CD4-positive, CD25-positive, alpha-beta regulatory T cell (primary cell): ENCODE measurements at regions not wholly inside any gene's neighbourhood (a gene's known extent, or its start where the extent isn't known, plus 50 kb on each side); places are given as distances from the start of the nearest gene placed in this dataset.
A peak's percentile ranks its signal among the peaks of the same experiment; 100 is the strongest.

Experiments used
- ATAC-seq, 2 donors: fragments of 150-1000 bp; cut with Tn5 transposase; one replicate each; pipeline ENCODE4 v1.10.0; 2021; ENCODE audit warnings: low read depth in 2 of 2, moderate number of reproducible peaks in 2 of 2, moderate library complexity in 1 of 2
- DNase-seq, 3 donors: peaks; one replicate each; pipeline versions ENCODE4 v3.0.0 to v3.0.0-alpha.2; 2012 to 2022; ENCODE audit warnings: mixed read lengths in 1 of 3
- H3K27ac ChIP-seq: one replicate; pipeline ENCODE4 v1.7.0; 2013; ENCODE audit warnings: mild to moderate bottlenecking, low read length; ENCODE audit not compliant: insufficient read depth, poor library complexity, severe bottlenecking
- H3K27me3 ChIP-seq: one replicate; pipeline ENCODE4 v1.7.0; 2013; ENCODE audit warnings: low read length; ENCODE audit not compliant: control insufficient read depth, insufficient read depth
- H3K36me3 ChIP-seq: one replicate; pipeline ENCODE4 v1.7.0; 2013; ENCODE audit warnings: mild to moderate bottlenecking, low read length, moderate library complexity; ENCODE audit not compliant: control insufficient read depth, insufficient read depth
- H3K4me1 ChIP-seq: 2 replicates; pipeline ENCODE4 v1.7.0; 2013; ENCODE audit warnings: mild to moderate bottlenecking, low read length; ENCODE audit not compliant: insufficient read depth, control insufficient read depth, poor library complexity, severe bottlenecking
- H3K4me3 ChIP-seq: one replicate; pipeline ENCODE4 v1.7.0; 2013; ENCODE audit warnings: low read depth, mild to moderate bottlenecking, low read length, moderate library complexity
- H3K9me3 ChIP-seq, 2 experiments: 1 replicate in 1 of 2; 2 replicates in 1 of 2; pipeline ENCODE4 v1.7.0; 2013; ENCODE audit warnings: low read length in 2 of 2, mild to moderate bottlenecking in 1 of 2, moderate library complexity in 1 of 2; ENCODE audit not compliant: control insufficient read depth in 2 of 2
- H3K27ac Mint-ChIP-seq, 3 donors: one replicate each; pipeline ENCODE4 v1.8.0; 2020 to 2022; ENCODE audit warnings: mild to moderate bottlenecking in 3 of 3, mixed read lengths in 3 of 3, moderate library complexity in 2 of 3
- H3K27me3 Mint-ChIP-seq: one replicate; pipeline ENCODE4 v1.8.0; 2022; ENCODE audit warnings: mild to moderate bottlenecking, mixed read lengths
- H3K36me3 Mint-ChIP-seq: one replicate; pipeline ENCODE4 v1.8.0; 2020; ENCODE audit warnings: mixed read lengths
- H3K4me1 Mint-ChIP-seq, 4 donors: one replicate each; pipeline ENCODE4 v1.8.0; 2020 to 2022; ENCODE audit warnings: mixed read lengths in 4 of 4, mild to moderate bottlenecking in 1 of 4
- H3K4me3 Mint-ChIP-seq, 4 donors: one replicate each; pipeline ENCODE4 v1.8.0; 2020 to 2022; ENCODE audit warnings: mild to moderate bottlenecking in 4 of 4, mixed read lengths in 4 of 4, moderate library complexity in 3 of 4
- H3K9me3 Mint-ChIP-seq, 7 donors: one replicate each; pipeline ENCODE4 v1.8.0; 2020 to 2022; ENCODE audit warnings: mixed read lengths in 7 of 7, mild to moderate bottlenecking in 3 of 7, moderate library complexity in 2 of 7

DNA sequence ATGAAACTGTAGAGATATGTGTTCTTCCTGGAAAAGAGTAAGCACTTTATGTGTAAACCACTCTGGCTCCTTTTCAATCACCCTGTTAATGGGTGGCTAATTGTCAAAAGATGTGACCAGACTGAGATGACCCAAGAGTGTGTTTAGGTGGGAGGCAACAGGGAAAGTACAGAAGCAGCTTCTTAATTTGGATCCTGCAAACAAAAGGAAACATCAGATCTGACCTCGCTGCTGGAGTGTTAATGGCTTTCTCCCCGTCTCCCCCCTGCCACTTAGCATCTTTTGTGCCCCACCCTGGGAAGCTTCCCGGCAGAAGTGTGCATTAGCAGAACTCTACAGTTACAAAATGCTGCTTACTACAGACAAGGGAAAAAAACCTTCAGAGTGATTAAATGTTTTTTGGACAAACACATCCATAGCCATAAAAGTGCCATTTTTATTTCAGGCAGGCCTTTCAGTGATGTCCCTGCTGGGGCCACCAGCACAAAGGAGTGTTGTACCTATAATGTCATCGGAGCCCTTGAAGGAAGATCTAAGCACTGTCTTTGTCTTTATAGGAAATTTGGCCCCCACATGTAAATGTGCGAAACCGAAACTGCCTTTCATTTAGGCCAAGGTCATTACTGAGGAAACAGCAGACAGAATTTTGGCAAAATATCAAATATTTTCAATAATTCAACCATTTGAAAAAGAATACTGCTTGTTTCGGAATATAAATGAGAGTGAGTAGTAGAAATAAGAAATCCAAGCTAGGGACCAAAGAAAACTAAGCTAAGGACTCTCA is 311.0 kb downstream of the WDR72 start:
- no peaks in the 10 kb centered on the region for H3K4me1 ChIP-seq
- peaks cover 0 to 2% (median 0%) of the 10 kb centered on the region in 7 donors for H3K9me3 Mint-ChIP-seq
- no peaks in the 10 kb centered on the region for H3K36me3 ChIP-seq
- no peaks in the 10 kb centered on the region for H3K9me3 ChIP-seq
- peaks cover 4% of the 10 kb centered on the region for H3K27me3 Mint-ChIP-seq
- H3K4me3 Mint-ChIP-seq, result no peak overlapping the region
- H3K27ac ChIP-seq, result no peak overlapping the region
- no peaks in the 10 kb centered on the region for H3K36me3 Mint-ChIP-seq
- no peaks in the 10 kb centered on the region for H3K27me3 ChIP-seq
- no peak for DNase-seq
- no peaks in the 10 kb centered on the region for H3K4me1 Mint-ChIP-seq
- no peak for ATAC-seq
- H3K27ac Mint-ChIP-seq, result peak overlapping the region in 1 of 3 donors; percentile 7
- H3K4me3 ChIP-seq, result no peak overlapping the region

DNA sequence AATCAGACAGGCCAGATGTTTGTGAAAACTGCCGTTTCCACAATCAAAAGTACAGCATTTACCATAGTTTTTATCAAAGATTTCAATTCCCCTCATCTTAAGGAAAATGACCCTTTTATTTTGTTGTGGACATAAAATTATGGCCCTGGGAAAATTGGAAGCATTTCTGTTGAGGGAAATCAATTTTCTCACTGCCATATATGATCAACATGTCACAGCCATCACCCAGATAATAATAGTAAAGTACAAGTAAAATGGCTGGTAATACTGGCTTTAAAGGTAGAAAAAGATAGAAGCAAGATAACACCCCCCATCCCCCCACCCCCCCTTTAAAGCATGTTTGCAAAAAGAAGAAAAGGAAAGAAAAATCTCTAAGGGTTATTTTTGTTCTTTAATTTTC is 311.7 kb downstream of the WDR72 start:
- Histone ChIP-seq H3K36me3 (no peaks in the 10 kb centered on the region), H3K9me3 (no peaks in the 10 kb centered on the region), H3K4me3 (no peak overlapping the region), H3K4me1 (no peaks in the 10 kb centered on the region), H3K27ac (no peak overlapping the region), H3K27me3 (no peaks in the 10 kb centered on the region)
- H3K36me3 Mint-ChIP-seq, result no peaks in the 10 kb centered on the region
- peaks cover 0 to 2% (median 0%) of the 10 kb centered on the region in 7 donors for H3K9me3 Mint-ChIP-seq
- no peak overlapping the region for H3K27ac Mint-ChIP-seq
- no peak overlapping the region for H3K4me3 Mint-ChIP-seq
- ATAC-seq, result no peak
- no peak for DNase-seq
- peaks cover 3% of the 10 kb centered on the region for H3K27me3 Mint-ChIP-seq
- H3K4me1 Mint-ChIP-seq, result no peaks in the 10 kb centered on the region

DNA sequence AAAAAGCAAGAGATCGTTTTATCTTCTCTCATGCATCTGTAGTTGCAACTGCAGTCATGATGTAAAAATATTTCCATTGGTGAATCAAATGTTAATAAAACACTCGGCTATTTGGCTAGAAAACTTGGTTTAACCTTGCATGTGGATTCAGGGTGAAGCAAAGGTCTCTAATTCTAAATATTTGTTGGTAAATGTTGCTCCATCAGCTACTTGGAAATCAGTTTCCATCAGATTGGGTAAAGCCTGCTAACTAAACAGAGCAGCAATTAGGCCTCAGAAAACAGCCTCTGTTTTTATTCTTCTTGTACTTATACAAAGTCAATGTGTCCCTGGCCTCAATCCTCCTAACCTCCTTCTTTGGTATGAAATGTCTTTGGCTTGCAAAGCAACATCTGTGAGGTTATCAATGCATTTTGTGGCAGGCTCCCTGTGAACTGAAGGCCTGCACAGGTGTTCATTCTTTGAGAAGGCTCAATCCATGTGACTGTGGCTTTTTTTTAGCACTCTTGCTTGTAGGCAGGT is 312.3 kb downstream of the WDR72 start:
- Mint-ChIP-seq H3K36me3 (no peaks in the 10 kb centered on the region), H3K4me1 (no peaks in the 10 kb centered on the region), H3K27ac (no peak overlapping the region), H3K4me3 (no peak overlapping the region), H3K27me3 (no peaks in the 10 kb centered on the region), H3K9me3 (peaks cover 0 to 2% (median 0%) of the 10 kb centered on the region in 7 donors)
- H3K4me1 ChIP-seq, result no peaks in the 10 kb centered on the region
- no peaks in the 10 kb centered on the region for H3K9me3 ChIP-seq
- H3K4me3 ChIP-seq, result no peak overlapping the region
- no peaks in the 10 kb centered on the region for H3K36me3 ChIP-seq
- no peak for DNase-seq
- no peaks in the 10 kb centered on the region for H3K27me3 ChIP-seq
- ATAC-seq, result no peak
- H3K27ac ChIP-seq, result no peak overlapping the region

DNA sequence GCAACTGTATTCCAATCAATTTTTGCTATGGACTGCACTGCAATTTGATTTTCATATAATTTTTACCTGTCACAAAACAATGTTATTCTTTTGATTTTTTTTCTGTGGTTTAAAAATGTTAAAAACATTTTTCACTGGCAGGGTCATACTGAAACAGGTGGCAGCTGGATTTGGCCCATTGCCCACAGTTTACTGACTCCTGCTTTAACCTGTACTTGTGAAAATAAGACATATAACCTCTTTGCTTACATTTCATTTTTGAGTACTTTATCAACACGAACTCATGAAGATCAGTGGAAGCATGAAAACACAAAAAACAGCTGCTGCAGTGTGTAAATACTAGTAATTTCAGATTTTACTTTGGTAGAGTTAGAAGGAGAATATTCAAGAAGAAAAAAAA is 313.1 kb downstream of the WDR72 start:
- Mint-ChIP-seq H3K4me3 (no peak overlapping the region), H3K9me3 (peaks cover 0 to 2% (median 0%) of the 10 kb centered on the region in 7 donors), H3K27me3 (no peaks in the 10 kb centered on the region), H3K4me1 (no peaks in the 10 kb centered on the region), H3K36me3 (no peaks in the 10 kb centered on the region), H3K27ac (no peak overlapping the region)
- ATAC-seq (no peak), DNase-seq (no peak)
- Histone ChIP-seq H3K36me3 (no peaks in the 10 kb centered on the region), H3K4me1 (no peaks in the 10 kb centered on the region), H3K4me3 (no peak overlapping the region), H3K27ac (no peak overlapping the region), H3K27me3 (no peaks in the 10 kb centered on the region), H3K9me3 (no peaks in the 10 kb centered on the region)

DNA sequence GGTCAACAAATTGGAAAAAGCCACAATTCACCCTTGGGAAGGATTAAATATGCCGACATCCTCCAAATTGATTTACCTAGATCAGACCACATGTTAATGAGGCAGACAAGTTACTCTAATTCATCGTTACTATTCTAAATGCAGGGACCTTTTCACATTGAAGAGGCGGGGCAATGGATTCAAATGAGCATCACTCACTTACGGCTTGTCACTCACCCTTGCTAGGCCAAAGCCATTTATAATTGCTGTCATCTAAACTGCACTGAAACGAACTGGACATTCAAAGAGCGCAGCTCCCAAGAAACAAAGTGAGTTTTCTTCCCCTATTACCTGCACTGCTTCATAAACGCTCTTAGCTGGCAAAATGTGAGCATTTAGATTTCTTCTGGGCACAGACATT is 313.9 kb downstream of the WDR72 start:
- Mint-ChIP-seq H3K4me3 (no peak overlapping the region), H3K4me1 (no peaks in the 10 kb centered on the region), H3K27me3 (no peaks in the 10 kb centered on the region), H3K36me3 (no peaks in the 10 kb centered on the region), H3K27ac (no peak overlapping the region), H3K9me3 (peaks cover 0 to 2% (median 0%) of the 10 kb centered on the region in 7 donors)
- Histone ChIP-seq H3K27me3 (no peaks in the 10 kb centered on the region), H3K4me3 (no peak overlapping the region), H3K4me1 (no peaks in the 10 kb centered on the region), H3K36me3 (no peaks in the 10 kb centered on the region), H3K27ac (no peak overlapping the region), H3K9me3 (no peaks in the 10 kb centered on the region)
- no peak for ATAC-seq
- DNase-seq, result no peak

DNA sequence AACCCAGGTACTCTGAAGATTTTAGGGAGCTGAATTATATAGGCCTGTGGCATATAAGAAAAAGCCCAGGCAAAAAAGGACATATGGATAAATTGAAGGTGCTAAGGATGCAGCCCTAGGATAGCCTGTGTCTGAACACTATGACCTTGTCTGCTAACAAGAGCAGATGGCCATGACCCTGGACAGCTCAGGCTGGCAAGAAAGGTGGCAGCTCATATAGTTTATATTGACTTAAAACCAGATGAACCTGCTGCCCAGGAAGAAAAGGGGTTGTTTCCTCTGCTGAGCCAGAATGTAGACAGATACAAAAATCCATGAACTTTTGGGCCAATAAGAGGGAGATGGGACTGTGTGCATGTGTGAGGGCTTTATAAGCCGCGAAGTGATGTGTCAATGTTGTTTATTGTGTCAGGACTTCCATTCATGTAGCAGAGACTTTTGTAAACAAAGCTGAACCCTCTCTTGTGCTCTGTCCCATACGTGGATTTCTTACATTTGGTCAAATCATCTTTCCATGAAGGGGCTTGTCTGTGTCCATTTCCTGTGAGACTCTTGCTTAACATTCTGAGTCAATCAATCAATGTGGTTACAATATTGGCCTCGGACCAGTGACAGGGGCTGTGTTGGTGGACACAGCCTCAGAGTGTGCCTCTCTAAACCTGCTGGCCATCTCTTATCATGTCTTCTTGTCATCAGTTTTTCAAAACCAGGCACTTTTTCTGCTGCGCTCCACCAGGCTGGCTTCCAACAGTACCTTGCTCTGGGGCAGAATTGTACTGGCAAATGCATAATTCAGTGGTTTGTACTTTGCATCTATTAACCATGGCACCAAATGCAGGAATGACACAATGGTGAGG is 321.2 kb downstream of the WDR72 start:
- no peaks in the 10 kb centered on the region for H3K27me3 ChIP-seq
- H3K27me3 Mint-ChIP-seq, result peaks cover 4% of the 10 kb centered on the region
- H3K4me3 Mint-ChIP-seq, result no peak overlapping the region
- no peaks in the 10 kb centered on the region for H3K36me3 Mint-ChIP-seq
- no peaks in the 10 kb centered on the region for H3K9me3 ChIP-seq
- H3K27ac Mint-ChIP-seq, result no peak overlapping the region
- no peaks in the 10 kb centered on the region for H3K36me3 ChIP-seq
- H3K4me3 ChIP-seq, result no peak overlapping the region
- no peak overlapping the region for H3K27ac ChIP-seq
- ATAC-seq (no peak), DNase-seq (no peak)
- no peaks in the 10 kb centered on the region for H3K4me1 Mint-ChIP-seq
- H3K4me1 ChIP-seq, result no peaks in the 10 kb centered on the region
- H3K9me3 Mint-ChIP-seq, result peaks cover 0 to 4% (median 0%) of the 10 kb centered on the region in 7 donors

DNA sequence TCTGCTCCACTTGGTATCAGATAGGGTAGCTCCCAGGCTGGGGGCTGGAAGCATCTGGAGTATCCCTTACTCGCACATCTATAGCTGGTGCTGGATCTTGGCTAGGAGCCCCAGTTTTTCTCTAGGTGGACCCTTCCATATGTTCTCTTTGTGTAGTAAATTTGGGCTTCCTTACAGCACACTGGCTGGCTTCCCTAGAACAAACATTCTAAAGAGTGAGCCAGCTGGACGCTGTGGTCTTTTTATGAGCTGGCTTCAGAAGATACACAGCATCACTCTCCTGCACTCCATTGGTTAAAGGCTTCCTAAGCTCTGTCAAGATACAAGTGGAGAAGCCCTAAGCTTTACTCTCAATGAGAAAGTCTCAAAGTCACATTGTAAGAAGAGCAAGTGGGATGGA is 322.1 kb downstream of the WDR72 start:
- peaks cover 4% of the 10 kb centered on the region for H3K27me3 Mint-ChIP-seq
- no peak overlapping the region for H3K4me3 ChIP-seq
- no peaks in the 10 kb centered on the region for H3K4me1 Mint-ChIP-seq
- no peaks in the 10 kb centered on the region for H3K27me3 ChIP-seq
- H3K36me3 ChIP-seq, result no peaks in the 10 kb centered on the region
- H3K4me3 Mint-ChIP-seq, result no peak overlapping the region
- no peak for DNase-seq
- no peak for ATAC-seq
- no peaks in the 10 kb centered on the region for H3K9me3 ChIP-seq
- no peaks in the 10 kb centered on the region for H3K36me3 Mint-ChIP-seq
- H3K4me1 ChIP-seq, result no peaks in the 10 kb centered on the region
- H3K27ac ChIP-seq, result no peak overlapping the region
- peaks cover 0 to 4% (median 0%) of the 10 kb centered on the region in 7 donors for H3K9me3 Mint-ChIP-seq
- no peak overlapping the region for H3K27ac Mint-ChIP-seq
